Erythroblast (primary cell): ENCODE measurements at regions not wholly inside any gene's neighbourhood (a gene's known extent, or its start where the extent isn't known, plus 50 kb on each side); places are given as distances from the start of the nearest gene placed in this dataset.
"Not testable (repeated sequence)": the region's sequence is repeated elsewhere in the genome, so short reads cannot be mapped to it uniquely, and the experiment has no call there.

Experiments used
- DNase-seq, 2 experiments: peaks; one replicate each; lab custom pipeline; 2025; lab: John Stamatoyannopoulos, UW
- GATA1 ChIP-seq: IDR thresholded peaks from 2 replicates; pipeline ENCODE4 v1.6.1; 2011; ENCODE audit warnings: low read depth, mild to moderate bottlenecking, control low read depth, low read length, moderate library complexity
- POLR2A ChIP-seq: IDR thresholded peaks from 2 replicates; pipeline ENCODE4 v1.6.1; 2011; ENCODE audit warnings: mild to moderate bottlenecking, low read length

DNA sequence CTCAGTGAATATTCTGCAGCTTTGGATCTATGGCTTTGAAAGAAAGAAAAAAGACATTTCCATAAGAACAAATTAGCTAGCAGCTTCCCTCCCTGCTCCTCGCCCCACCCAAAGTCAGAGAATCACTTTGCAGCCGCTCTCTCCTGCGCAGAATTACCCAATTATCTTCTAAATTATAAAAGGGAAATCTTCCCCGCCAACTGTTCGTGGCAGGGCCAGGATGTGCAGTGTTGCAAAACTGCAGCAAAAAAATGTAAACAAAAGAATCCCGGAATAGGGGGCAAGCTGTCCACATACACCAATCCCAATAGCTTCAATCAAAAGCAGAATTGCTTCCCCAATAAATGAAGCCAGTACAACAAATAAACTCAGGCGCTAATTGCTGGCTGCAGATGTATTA is 510.6 kb downstream of the RBFOX1 start:
- no peak for DNase-seq
- TF ChIP-seq POLR2A (no peak), GATA1 (no peak)

GRCh38 chr16:7839568-7839967 is 506.9 kb downstream of the RBFOX1 start:
- no peak for TF ChIP-seq POLR2A
- TF ChIP-seq GATA1 = no peak
- no peak for DNase-seq

DNA sequence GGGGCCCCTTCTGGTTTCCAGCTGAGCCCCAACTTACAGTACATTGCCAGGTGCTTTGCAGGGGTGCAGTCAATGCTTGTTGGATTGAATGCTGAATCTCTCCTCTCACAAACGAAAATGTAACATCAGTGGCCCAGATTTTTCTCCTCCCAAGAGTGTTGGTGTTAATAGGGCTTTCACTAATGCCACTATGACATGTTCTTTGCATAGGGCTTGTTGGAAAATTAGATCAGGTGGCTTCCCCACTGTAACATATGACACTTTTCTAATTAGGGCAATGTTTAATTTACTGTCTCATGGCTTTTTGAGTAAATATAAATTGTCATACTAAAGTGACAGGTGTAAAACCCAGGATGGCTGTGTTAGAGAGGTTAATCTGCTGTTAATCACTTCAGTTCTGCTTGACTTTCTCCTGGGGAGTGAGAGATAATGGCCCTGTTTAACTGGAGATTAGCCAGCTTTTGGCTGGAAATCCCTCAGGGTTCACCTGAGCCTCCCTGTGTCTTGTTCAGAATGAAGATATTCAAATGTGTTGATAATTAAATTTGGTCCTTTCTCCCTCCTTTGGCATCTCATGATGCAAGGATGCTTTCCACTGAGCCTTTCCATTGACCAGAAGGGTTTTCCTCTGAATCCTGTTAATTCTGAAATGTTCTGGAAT is 502.3 kb downstream of the RBFOX1 start:
- TF ChIP-seq GATA1 (no peak), POLR2A (no peak)
- DNase-seq = no peak

GRCh38 chr16:7820816-7821215 is 488.2 kb downstream of the RBFOX1 start:
- DNase-seq = no peak
- TF ChIP-seq POLR2A = no peak
- TF ChIP-seq GATA1 = no peak

DNA sequence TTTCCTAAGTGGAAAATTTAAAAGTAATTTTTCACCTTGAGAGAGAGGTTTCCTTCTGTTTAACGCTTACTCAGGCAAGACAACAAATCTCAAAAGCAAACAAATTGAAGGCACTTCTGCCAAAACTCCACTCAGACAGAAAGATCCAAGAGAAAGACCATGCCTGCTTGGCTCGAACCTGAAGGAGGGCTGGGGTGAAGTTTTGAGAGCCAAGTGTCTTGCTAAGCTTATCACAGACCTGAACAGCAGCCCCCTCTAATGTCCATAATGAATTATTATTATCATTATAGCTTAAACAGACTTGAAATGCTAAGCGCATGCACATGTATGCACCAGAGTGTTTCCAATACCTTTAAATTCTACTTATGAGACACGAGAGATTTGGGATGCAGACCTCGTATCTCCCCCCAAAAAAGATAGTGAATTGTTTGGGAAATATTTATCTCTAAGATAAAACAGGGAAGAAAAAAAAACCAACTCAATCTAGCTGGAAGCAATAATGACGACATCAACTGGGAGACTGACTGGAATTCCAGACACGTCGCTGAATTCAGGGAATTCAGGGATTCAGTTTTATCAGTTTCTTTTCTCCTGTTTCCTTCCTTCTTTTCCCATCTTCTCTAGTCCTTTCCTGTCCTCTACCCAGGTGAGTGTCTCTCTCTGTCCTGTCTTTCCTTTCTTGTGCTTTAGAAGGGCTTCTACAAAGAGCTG is 473.2 kb downstream of the RBFOX1 start:
- TF ChIP-seq POLR2A (no peak), GATA1 (no peak)
- DNase-seq = no peak

GRCh38 chr16:7804635-7805195 is 472.1 kb downstream of the RBFOX1 start:
- DNase-seq = no peak
- TF ChIP-seq POLR2A (no peak), GATA1 (no peak)

- no peak for DNase-seq
- TF ChIP-seq GATA1 (no peak), POLR2A (no peak)
Measured at GRCh38 chr16:7792346-7792745, 459.7 kb downstream of the RBFOX1 start.

GRCh38 chr16:7791028-7791590 is 458.5 kb downstream of the RBFOX1 start:
- TF ChIP-seq POLR2A = no peak
- TF ChIP-seq GATA1 = no peak
- DNase-seq = no peak

- DNase-seq = no peak
- TF ChIP-seq POLR2A (no peak), GATA1 (no peak)
Measured at GRCh38 chr16:7775072-7775488, 442.4 kb downstream of the RBFOX1 start.

- TF ChIP-seq GATA1 (no peak), POLR2A (no peak)
- no peak for DNase-seq
Measured at GRCh38 chr16:7772722-7773121, 440.1 kb downstream of the RBFOX1 start.

DNA sequence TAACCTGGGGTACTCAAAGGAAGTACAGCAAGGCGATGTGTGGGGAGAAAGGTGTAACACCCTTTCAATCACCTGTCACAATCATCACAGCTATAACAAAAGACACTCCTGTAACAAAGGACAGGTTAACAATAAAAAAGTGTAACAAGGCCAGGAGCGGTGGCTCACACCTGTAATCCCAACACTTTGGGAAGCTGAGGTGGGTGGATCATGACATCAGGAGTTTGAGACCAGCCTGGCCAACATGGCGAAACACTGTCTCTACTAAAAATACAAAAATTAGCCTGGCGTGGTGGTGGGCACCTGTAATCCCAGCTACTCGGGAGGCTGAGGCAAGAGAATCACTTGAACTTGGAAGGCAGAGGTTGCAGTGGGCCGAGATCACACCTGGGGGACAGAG is 436.4 kb downstream of the RBFOX1 start:
- DNase-seq = not testable (repeated sequence)

DNA sequence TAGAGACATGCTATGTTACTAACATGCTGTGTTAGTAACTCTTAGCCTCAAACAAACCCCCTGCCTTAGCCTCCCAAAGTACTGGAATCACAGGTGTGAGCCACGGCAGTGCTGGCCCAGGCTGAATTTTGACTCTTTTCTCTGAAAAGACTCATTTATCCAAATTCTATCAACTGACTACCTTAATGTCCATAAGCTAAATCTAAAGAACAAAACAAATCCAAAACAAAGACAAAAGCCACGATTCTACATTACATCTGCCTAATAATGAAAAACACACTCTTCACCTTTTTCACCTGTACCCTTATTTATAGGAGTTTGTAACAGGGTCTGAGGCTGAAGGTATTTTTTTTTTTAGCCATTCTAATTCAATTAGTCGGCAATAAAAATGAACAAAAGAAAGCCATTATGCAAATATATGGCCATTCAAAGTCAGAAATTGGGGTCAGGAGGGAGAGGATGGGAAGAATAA is 432.5 kb downstream of the RBFOX1 start:
- no peak for DNase-seq
- TF ChIP-seq POLR2A = no peak
- no peak for TF ChIP-seq GATA1

GRCh38 chr16:7763111-7763510 is 430.5 kb downstream of the RBFOX1 start:
- DNase-seq = no peak
- TF ChIP-seq GATA1 (no peak), POLR2A (no peak)
